ENCODE measurements at regions not wholly inside any gene's neighbourhood (a gene's known extent, or its start where the extent isn't known, plus 50 kb on each side); places are given as distances from the start of the nearest gene placed in this dataset.

DNA sequence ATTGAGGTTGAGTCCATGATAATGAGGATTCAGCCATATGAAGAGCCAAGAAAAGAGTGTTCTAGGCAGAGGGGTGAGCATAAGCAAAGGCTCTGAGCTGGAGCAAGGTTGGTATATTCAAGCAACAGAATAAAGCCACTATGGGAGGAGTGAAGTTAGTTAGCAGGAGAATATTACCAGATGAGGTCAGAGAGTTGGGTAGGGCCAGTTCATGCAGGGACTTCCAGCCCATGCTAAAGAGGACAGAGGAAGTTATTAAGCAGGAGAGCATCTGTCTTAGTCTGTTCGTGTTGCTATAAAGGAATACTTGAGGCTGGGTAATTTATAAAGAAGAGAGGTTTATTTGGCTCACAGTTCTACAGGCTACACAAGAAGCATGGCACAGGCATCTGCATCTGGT lies 57.1 kb upstream of the ATG10 start:
- no peak for DNase-seq

GRCh38 chr5:81912933-81913332 lies 58.9 kb upstream of the ATG10 start:
- DNase-seq = no peak

DNA sequence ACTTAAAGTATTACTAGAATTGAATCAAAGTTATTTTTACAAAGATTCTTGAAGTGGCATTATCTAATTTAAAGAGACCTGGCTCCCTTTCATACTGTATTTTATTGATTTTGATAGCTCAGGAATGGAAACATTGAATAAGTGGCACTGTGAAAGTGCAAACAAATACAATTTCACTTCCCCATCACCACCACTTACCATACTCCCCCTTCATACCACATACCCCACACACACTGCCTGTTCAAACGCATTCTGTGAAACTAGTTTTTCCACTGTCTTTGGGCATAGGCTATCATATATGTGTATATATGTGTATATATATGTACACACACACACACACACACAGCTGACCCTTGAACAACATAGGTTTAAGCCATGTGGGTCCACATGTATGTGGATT lies 62.1 kb upstream of the ATG10 start:
- no peak for DNase-seq

DNA sequence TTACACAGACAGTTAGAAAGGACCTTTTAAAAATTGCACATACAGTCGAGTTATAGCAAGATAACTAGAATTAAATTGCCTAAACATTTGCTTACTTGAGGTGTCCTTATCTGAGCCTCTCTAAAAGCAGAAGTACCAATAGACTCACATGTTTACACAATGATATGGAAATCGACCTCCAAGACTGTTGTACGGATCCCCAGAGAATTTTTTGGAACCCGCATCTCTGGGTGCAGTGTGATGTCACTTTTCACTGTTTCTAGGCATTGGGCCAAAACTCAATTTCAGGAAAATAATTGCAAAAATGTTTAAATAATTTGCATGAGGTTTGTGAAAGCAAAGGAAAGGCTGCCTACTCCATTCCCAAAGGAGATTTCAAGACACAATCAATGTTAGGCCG lies 63.1 kb upstream of the ATG10 start:
- DNase-seq = no peak

GRCh38 chr5:81908044-81908443 lies 63.8 kb upstream of the ATG10 start:
- peak in 1 of 56 donors; percentile 17 for DNase-seq

DNA sequence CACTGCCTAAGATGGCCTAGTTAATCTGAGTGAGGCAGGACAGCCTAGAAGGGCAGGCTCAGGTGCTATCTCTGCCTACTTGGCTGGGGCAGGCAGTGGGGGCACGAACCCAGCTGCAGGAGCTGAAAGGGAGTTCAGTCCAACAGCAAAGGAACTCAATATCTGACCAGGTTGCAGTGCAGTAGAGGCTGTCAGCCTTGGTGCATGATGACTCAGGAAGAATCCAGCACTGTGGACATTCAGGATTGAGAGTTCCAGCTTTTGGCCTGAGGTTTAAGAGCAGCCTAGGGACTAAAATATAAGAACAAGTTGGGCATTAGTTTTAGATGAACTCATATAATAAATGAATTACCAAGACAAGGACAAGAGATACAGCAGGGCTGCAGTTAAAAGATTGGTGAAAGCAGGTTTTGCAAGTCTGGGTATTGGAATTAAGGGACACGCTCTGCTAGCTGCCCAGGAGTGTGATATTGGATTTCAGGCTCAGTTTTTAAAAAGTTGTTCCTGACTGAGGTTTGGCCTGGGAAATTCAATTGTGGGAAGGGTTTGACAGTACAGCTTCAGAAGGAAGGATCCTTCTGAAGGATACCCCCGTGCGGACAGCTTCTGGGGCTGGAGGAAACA lies 64.7 kb upstream of the ATG10 start:
- DNase-seq = no peak

DNA sequence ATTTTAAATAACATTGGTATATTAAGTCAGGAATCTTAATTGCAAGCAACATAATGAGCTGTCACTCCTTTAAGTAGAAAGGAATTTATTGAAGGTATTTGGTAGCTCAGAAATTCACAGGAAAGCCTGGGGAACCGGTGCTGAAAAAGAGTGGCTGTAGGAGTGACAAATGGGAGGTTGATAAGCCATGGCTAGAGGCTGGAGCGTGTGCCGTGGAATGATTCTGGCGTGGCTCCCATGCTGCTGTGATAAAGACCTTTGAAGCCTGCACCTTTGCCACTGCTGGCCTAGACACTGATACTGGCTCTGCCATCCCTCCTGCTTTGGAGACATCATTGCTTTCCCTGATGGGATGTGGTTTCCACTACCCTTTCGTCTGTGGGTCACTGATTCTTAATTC lies 65.7 kb upstream of the ATG10 start:
- DNase-seq = no peak

GRCh38 chr5:81904861-81905260 lies 67.0 kb upstream of the ATG10 start:
- no peak for DNase-seq

GRCh38 chr5:81904166-81904565 lies 67.7 kb upstream of the ATG10 start:
- peak in 1 of 56 donors; percentile 23 for DNase-seq

DNA sequence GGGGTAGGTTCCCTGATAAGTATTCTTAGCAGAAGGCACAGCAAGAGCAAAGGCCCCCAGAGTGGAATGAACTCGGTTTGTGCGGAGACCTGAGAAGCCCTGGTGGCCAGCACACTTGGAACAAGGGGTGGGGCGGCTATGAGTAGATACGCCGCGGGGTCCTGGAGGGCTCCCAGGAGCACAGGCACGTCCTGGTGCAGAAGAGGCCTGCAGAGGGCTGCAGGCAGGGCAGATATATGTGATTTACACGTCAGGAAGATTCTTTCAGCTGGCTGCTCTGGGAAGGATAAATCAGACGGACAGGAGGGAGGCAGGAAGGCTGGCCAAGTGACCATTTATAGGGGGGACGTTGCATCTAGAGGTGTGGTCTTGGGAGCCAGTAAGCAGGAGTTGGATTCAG lies 70.2 kb upstream of the ATG10 start:
- no peak for DNase-seq

- DNase-seq = no peak
These were observed 72.7 kb upstream of the ATG10 start for GRCh38 chr5:81899123-81899522.

- DNase-seq = no peak
These were observed 73.4 kb upstream of the ATG10 start for GRCh38 chr5:81898403-81898802.

DNA sequence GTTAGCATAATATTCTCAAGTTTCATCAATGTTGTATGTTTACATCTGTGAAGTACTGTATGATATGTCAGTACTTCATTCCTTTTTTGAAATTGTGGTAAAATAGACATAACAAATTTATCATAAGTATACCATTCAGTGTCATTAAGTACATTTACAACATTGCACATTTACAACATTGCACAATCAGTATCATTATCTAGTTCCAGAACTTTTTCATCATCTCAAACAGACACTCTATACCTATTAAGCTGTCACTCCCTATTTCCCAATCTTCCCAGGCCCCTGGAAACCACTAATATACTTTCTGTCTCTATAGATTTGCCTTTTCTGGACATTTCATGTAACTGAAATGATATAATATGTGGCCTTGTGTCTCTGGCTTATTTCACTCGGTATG lies 75.1 kb upstream of the ATG10 start:
- DNase-seq = no peak

DNA sequence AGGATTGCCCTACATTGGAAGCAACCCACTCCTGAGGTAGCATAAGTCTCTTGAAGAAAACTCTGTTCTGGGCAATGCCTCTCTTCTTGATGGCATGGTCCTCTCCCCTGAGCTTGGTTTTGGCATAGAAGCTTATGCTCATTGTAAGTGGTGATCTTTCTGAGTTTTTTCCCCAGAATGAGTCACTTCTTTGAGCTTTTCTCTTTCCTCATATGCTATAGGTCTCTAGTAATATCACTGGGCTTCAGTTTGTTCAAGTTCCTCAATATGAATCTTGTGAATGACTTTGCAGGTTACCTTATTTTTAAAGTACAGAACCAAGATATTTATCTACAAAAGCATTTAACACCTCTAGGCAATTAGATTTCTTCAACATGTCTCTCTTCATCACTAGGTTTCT lies 76.5 kb upstream of the ATG10 start:
- no peak for DNase-seq

- no peak for DNase-seq
These were observed 77.9 kb upstream of the ATG10 start for GRCh38 chr5:81893961-81894360.

DNA sequence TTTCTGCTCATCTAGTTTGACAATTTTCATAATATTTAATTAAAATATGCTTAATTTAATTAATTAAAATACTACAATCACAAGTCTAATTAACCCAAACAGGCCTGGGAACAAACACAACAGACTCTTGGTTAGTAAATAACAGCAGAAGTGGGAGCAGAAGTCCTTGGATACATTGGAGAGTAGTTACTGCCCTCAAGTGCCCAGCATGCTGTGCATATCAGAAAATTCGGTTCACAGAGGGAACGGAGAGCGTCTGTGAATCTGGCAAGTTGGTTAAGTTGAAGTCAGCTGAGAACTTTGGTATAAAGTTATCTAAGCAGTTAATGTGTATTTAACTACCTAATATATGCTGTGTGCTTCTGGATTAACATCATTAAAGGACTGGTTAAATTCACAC lies 87.0 kb upstream of the ATG10 start:
- peak in 6 of 56 donors; percentile 1 to 30 (median 10) for DNase-seq

GRCh38 chr5:81883371-81883770 lies 88.5 kb upstream of the ATG10 start:
- DNase-seq = no peak

GRCh38 chr5:81881595-81881994 lies 90.2 kb upstream of the ATG10 start:
- DNase-seq = no peak

DNA sequence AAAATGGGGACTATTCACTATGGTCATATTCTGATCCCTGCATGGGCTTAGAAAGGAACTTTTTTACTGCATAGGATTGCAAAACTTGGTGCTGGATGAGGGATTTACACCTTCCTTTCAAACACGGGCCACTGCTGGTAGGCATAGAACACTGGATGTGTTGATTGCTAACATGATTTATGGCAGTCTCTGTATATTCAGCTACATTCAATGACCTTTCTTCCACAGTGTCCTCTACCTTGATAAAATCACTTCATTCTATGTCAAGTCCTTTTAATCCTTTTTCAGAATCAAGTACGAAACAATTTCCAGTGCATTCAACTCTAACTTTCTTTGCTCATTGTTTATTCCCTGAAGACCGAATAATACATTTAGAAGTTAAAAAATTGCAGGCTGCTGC lies 91.9 kb upstream of the ATG10 start:
- DNase-seq = no peak

DNA sequence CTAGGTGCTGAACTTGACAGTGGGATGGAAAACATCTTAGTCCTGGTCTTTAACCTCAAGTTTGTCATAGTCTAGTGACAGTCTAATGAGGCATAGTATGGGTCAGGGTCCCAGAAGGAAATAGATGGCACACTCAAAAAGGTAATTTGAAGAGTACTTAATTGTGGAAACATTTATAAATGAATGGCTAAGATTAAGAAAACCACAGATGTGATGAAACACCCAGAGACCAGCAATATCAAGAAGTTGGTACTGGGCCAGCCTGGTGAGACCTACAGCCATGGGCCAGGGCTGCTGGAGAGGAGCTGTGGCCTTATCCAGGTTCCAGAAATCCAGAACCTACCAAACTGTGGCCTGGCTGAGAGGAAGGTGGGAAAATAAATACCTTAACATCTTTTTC lies 93.5 kb upstream of the ATG10 start:
- no peak for DNase-seq

DNA sequence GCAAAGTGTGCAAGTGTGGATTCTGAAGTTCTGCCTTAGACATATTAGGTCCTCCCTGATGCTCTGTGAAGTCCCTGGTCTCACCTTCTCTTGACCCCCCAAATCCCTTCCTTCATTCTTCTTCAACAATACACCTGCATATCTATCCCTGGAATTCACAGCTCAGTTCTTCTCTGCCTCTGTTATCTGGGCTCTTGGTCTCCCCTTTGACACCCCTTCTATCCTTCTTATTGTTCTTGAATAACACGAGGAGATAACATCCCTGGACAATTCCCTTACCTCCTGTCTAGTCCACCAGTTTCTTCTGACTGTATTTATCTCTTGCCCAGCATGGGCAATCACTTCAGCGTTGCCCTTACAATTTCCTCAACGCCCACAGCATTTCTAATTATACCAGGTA lies 104.8 kb upstream of the ATG10 start:
- DNase-seq = no peak

DNA sequence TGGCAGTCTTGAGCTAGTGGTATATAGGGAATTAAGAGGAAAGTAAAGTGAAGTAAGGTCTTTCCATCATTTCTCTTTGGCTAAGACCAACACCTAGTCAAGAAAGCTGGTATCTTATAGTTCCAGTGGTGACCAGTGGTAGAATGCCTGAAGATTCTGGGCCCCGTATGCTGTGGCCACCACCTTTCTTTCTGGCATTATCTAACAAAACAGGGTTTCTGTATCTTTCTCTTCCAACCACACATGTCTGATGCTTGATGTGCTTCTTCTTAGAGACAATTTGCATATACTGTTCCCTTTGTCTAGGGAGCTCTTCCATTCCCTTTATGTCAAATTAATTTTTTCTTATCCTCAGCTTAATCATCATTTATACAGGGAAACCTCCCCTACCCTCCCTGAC lies 109.9 kb upstream of the SSBP2 start:
- DNase-seq = no peak

- DNase-seq = no peak
These were observed 108.7 kb upstream of the SSBP2 start for GRCh38 chr5:81859624-81860023.

All from amygdala (tissue), 56 donors.